NT2/D1 (cell line): ENCODE measurements at regions not wholly inside any gene's neighbourhood (a gene's known extent, or its start where the extent isn't known, plus 50 kb on each side); places are given as distances from the start of the nearest gene placed in this dataset.

ENCODE experiments used
- DNase-seq: peaks from one replicate; pipeline ENCODE4 v3.0.0-alpha.2; 2011; ENCODE audit warnings: low read depth, low spot score
- H3K27me3 ChIP-seq: 2 replicates; pipeline ENCODE4 v1.6.0; 2011; ENCODE audit warnings: mild to moderate bottlenecking; ENCODE audit not compliant: insufficient read length, insufficient read depth
- H3K36me3 ChIP-seq: 2 replicates; pipeline ENCODE4 v1.6.1; 2011; ENCODE audit warnings: mild to moderate bottlenecking, low read length, mixed read lengths; ENCODE audit not compliant: insufficient read depth, insufficient read length
- H3K4me1 ChIP-seq: 2 replicates; pipeline ENCODE4 v1.5.1; 2011; ENCODE audit not compliant: insufficient read depth, insufficient read length
- H3K4me3 ChIP-seq: 2 replicates; pipeline ENCODE4 v1.5.1; 2011; ENCODE audit warnings: low read depth; ENCODE audit not compliant: insufficient read length
- H3K9ac ChIP-seq: 2 replicates; pipeline ENCODE4 v1.6.0; 2011; ENCODE audit warnings: low read depth; ENCODE audit not compliant: insufficient read length
- H3K9me3 ChIP-seq: 2 replicates; pipeline ENCODE4 v1.5.1; 2011; ENCODE audit warnings: mild to moderate bottlenecking, low read length; ENCODE audit not compliant: insufficient read depth
- SUZ12 ChIP-seq: IDR thresholded peaks from 2 replicates; pipeline ENCODE4 v1.6.1; 2011; ENCODE audit not compliant: insufficient read length, insufficient read depth; ENCODE audit errors: extremely low read depth
- YY1 ChIP-seq: IDR thresholded peaks from 2 replicates; pipeline ENCODE4 v1.6.1; 2011; ENCODE audit not compliant: insufficient read length, insufficient read depth
- ZNF274 ChIP-seq: IDR thresholded peaks from 2 replicates; pipeline ENCODE4 v1.6.1; 2011; ENCODE audit warnings: mild to moderate bottlenecking, low read depth, low read length

DNA sequence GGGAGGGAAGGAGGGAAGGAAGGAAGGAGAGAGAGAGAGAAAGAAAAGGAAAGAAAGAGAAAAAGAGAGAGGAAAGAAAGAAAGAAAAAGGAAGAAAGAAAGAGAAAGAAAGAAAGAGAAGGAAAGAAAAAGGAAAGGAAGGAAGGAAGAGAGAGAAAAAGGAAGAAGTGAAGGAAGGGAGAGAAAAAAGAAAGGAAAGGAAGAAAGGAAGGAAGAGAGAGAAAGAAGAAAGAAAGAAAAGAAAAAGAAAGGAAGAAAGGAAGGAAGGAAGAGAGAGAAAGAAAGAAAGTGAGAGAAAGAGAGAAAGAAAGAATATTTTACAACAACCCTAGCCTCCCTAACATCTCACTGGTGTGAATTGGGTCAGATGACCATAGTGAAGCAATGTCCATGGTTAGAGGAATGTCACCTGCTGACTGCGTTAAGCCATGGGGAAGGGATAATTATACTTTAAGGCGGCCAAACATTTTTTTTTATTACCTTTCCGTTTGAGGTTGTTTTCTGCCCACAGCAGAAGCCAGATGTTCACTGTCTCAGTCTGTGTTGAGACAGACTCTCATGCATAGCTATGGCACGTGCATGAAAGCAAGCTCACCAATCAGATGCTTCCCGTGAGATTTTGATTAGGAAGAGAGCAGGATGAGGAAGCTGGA lies 76.4 kb downstream of the SNRPE start:
- Histone ChIP-seq H3K4me3 (no peak overlapping the region), H3K36me3 (no peaks in the 10 kb centered on the region), H3K4me1 (no peaks in the 10 kb centered on the region), H3K27me3 (no peaks in the 10 kb centered on the region), H3K9me3 (no peaks in the 10 kb centered on the region), H3K9ac (no peak overlapping the region)
- DNase-seq: no peak
- TF ChIP-seq ZNF274 (no peak), YY1 (no peak), SUZ12 (no peak)

DNA sequence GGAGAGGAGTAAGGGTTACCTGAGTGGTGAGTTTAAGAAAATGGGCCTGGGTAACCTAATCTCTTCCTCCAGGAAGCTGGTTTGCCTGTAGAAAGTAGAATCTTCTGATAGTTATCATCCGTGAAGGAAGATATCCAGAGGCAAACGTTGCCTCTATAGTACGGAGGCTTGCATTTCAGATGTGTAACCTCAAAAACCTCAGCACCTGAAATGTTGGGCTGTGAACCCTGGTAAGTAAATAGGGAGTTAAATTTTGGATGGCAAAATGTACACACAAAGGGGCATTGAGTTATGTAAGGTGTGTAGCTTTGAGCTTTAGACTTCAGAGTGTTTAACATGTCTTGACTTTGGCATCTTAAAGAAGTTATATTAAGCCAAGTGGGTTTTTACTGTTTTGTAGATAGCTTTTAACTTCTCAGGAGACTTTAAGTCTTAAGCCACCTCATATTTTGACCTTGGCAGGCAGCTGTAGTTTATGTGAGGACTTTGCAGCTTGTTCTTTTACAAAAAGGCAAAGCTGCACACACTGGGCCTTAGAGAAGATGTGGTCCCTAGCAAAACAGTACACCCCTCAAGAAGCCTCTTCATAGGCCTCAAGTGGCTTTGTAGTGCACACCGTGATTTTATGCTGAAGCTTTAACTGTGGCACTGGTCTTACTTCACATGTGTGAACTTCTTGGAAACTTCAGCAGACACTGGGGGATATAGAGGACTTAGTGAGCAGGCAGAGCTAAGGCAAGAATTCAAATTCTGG lies 83.4 kb downstream of the SNRPE start:
- Histone ChIP-seq H3K9me3 (no peaks in the 10 kb centered on the region), H3K4me3 (no peak overlapping the region), H3K9ac (no peak overlapping the region), H3K36me3 (no peaks in the 10 kb centered on the region), H3K27me3 (no peaks in the 10 kb centered on the region), H3K4me1 (no peaks in the 10 kb centered on the region)
- DNase-seq: no peak
- no peak for TF ChIP-seq SUZ12
- no peak for TF ChIP-seq ZNF274
- no peak for TF ChIP-seq YY1

DNA sequence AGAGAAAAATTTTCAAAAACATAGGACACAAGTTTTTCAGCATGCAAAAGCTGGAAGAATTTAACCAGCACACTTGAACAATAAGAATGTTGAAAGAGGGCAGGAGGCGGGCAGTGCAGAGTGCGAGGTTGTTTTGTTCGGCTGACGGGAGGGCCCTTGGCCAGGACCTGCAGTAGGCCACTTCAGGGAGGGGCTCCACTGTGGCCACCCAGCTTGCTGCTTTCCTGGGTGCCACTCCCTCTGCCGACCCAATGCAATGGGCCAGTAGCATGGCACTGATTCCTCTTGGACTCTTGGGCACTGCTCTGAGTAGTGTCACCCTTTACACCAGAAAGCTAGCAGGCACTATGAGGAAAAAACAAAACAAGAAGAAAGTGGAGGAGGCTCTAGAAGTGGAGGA lies 92.9 kb downstream of the SNRPE start:
- Histone ChIP-seq H3K9ac (no peak overlapping the region), H3K4me1 (no peaks in the 10 kb centered on the region), H3K36me3 (no peaks in the 10 kb centered on the region), H3K9me3 (peaks cover 31% of the 10 kb centered on the region), H3K4me3 (no peak overlapping the region), H3K27me3 (no peaks in the 10 kb centered on the region)
- TF ChIP-seq YY1 (no peak), SUZ12 (no peak), ZNF274 (no peak)
- DNase-seq: no peak

DNA sequence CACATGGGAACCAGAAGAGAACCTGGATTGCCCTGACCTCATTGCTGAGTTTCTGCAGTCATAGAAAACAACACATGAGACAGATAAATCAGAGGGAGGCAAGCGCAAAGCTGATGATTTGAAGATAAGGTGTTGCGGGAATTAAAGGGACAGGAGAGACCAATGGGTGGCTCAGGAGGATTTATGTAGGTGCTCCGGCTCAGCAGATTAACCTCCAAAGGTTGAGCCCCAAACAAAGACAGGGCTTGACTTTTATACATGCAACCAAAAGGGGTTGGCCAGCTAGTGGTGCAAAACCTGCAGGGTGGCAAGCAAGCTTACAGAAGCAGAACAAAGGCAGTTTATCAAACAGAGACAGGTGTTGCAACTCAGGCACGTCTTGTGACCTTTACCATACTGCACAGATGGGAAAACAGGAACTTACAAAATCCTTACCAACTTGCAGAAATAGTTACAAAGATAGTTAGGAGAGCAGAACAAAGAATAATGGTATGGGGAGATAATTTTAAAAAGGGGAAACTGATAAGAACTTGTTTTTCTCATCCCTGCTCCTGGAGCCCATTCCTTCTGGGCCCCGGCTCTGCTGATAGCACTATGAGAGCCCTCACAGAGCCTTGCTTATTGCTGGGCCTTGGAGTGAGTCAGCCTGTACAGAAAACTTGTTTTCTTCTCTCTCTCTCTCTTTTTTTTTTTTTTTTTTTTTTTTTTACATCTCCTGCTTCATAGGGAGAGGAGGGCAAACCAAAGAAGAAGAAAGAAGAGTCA lies 93.6 kb downstream of the SNRPE start:
- Histone ChIP-seq H3K4me1 (no peaks in the 10 kb centered on the region), H3K27me3 (no peaks in the 10 kb centered on the region), H3K36me3 (no peaks in the 10 kb centered on the region), H3K9ac (no peak overlapping the region), H3K4me3 (no peak overlapping the region), H3K9me3 (peaks cover 31% of the 10 kb centered on the region)
- DNase-seq: no peak
- TF ChIP-seq ZNF274 (no peak), SUZ12 (no peak), YY1 (no peak)

DNA sequence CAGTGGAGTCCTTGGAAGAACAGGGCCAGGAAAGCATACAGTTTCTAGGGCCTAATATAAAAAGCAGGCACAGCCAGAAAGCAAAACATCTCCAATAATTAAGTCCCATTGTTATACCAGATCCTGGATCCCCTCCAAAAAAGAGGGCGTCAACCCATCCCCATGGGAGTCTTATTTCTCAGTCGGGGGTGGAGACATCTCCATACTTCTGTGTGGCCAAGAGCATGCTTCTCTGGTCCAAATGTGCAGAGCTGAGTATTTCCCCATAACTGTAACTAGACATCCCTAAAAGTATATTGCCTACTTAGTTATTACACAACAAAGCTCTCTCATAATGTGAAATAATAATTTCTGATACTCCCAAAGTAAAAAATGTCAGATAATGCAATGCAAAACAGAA lies 104.2 kb upstream of the SOX13 start:
- Histone ChIP-seq H3K36me3 (no peaks in the 10 kb centered on the region), H3K4me3 (no peak overlapping the region), H3K9me3 (peaks cover 81% of the 10 kb centered on the region), H3K9ac (no peak overlapping the region), H3K4me1 (no peaks in the 10 kb centered on the region), H3K27me3 (no peaks in the 10 kb centered on the region)
- no peak for TF ChIP-seq YY1
- no peak for TF ChIP-seq SUZ12
- no peak for TF ChIP-seq ZNF274
- DNase-seq: no peak

DNA sequence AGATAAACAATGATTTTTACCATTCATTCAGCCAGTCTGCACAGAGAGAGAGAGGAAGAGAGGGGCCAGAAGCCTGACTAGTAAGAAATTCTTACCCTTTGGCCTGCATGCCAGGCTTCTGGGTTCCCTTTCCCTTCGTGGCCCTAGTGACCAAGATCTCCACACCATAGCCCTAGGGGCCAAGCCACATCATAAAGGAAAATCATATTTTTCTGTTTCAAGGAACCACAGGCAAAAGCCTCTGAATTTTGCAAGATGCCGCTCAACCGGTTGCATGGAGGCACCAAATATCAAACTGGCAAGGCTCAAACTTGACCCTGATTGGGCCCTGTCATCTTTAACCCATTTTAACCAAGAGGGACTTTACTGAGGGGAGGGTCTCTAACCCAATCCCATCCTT lies 103.1 kb upstream of the SOX13 start:
- H3K9me3 ChIP-seq: peaks cover 81% of the 10 kb centered on the region

DNA sequence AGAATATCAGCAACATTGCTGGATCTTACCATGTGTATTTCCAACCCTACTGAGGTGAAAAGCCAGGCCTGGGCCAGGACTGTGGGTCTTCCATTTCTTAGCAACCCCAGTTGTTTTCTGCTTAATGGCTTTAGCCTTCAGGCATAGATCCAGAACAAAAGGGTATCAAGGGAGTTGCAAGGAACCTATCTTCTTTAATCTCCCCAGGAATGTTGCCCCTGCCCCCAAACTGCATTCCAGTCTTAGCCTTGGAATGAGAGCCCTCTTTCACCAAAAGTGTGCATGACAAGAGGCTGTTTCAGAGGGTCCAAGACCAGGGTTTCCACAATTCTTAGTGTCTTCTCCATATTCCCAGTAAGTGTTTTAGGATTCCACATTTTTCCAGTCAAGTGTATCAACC lies 87.9 kb upstream of the SOX13 start:
- Histone ChIP-seq H3K4me3 (no peak overlapping the region), H3K36me3 (no peaks in the 10 kb centered on the region), H3K9me3 (peaks cover 56% of the 10 kb centered on the region), H3K27me3 (no peaks in the 10 kb centered on the region), H3K4me1 (peaks cover 3% of the 10 kb centered on the region), H3K9ac (peak overlapping the region; percentile 0)
- no peak for TF ChIP-seq YY1
- no peak for TF ChIP-seq SUZ12
- peak; percentile 99 for DNase-seq

More for the DNA sequence above, 103.1 kb upstream of the SOX13 start:
- no peak overlapping the region for H3K9ac ChIP-seq
- DNase-seq: no peak
- H3K4me1 ChIP-seq: no peaks in the 10 kb centered on the region
- H3K4me3 ChIP-seq: no peak overlapping the region
- no peaks in the 10 kb centered on the region for H3K36me3 ChIP-seq
- TF ChIP-seq YY1 (no peak), ZNF274 (no peak), SUZ12 (no peak)
- no peaks in the 10 kb centered on the region for H3K27me3 ChIP-seq
